Neuronal stem cell (in vitro differentiated cells): ENCODE measurements at regions not wholly inside any gene's neighbourhood (a gene's known extent, or its start where the extent isn't known, plus 50 kb on each side); places are given as distances from the start of the nearest gene placed in this dataset.

Experiments used
- DNase-seq: peaks from one replicate; pipeline ENCODE4 v3.0.0-alpha.2; 2013; ENCODE audit warnings: low spot score
- H2AFZ ChIP-seq: one replicate; pipeline ENCODE4 v1.6.1; 2013; ENCODE audit warnings: mild to moderate bottlenecking, low read length, inconsistent platforms
- H2AK5ac ChIP-seq: 2 replicates; pipeline ENCODE4 v1.6.1; 2013; ENCODE audit warnings: low read depth, mild to moderate bottlenecking, inconsistent platforms, low read length, moderate library complexity, mixed read lengths
- H2BK120ac ChIP-seq: 2 replicates; pipeline ENCODE4 v1.6.1; 2013; ENCODE audit warnings: low read depth, mild to moderate bottlenecking, inconsistent platforms, low read length, moderate library complexity, mixed read lengths
- H2BK12ac ChIP-seq: one replicate; pipeline ENCODE4 v1.6.1; 2013; ENCODE audit warnings: low read length, inconsistent platforms
- H2BK15ac ChIP-seq: 2 replicates; pipeline ENCODE4 v1.6.1; 2013; ENCODE audit warnings: mild to moderate bottlenecking, low read length, inconsistent platforms, mixed read lengths
- H2BK5ac ChIP-seq: one replicate; pipeline ENCODE4 v1.6.1; 2013; ENCODE audit warnings: inconsistent platforms, mild to moderate bottlenecking, low read length, moderate library complexity
- H3K14ac ChIP-seq: one replicate; pipeline ENCODE4 v1.6.1; 2013; ENCODE audit warnings: low read length, inconsistent platforms
- H3K18ac ChIP-seq: 2 replicates; pipeline ENCODE4 v1.6.1; 2013; ENCODE audit warnings: low read length, inconsistent platforms
- H3K23ac ChIP-seq: 2 replicates; pipeline ENCODE4 v1.6.1; 2013; ENCODE audit warnings: low read depth, mild to moderate bottlenecking, mixed read lengths, low read length, inconsistent platforms; ENCODE audit not compliant: poor library complexity
- H3K27ac ChIP-seq: replicated peaks from 3 replicates; pipeline ENCODE4 v1.5.1; 2013; ENCODE audit warnings: low read length, inconsistent platforms
- H3K27me3 ChIP-seq, 3 experiments: 2 replicates each; pipeline ENCODE4 v1.6.1; 2013; ENCODE audit warnings: low read length in 3 of 3, mild to moderate bottlenecking in 2 of 3, inconsistent platforms in 1 of 3, low read depth in 1 of 3, mixed read lengths in 1 of 3, moderate library complexity in 1 of 3; ENCODE audit not compliant: control insufficient read depth in 3 of 3, insufficient read depth in 3 of 3
- H3K36me3 ChIP-seq, 2 donors: replicated peaks in 1 of 2; 2 replicates each; pipeline ENCODE4 v1.6.1; 2013; ENCODE audit warnings: low read length in 2 of 2; ENCODE audit not compliant: control insufficient read depth in 2 of 2, insufficient read depth in 2 of 2
- H3K4ac ChIP-seq: 2 replicates; pipeline ENCODE4 v1.6.1; 2013; ENCODE audit warnings: inconsistent platforms, mild to moderate bottlenecking, low read length, moderate library complexity
- H3K4me1 ChIP-seq, 2 donors: 1 replicate in 1 of 2; 2 replicates in 1 of 2; pipeline ENCODE4 v1.6.1; 2013; ENCODE audit warnings: low read length in 2 of 2, low read depth in 1 of 2; ENCODE audit not compliant: control insufficient read depth in 2 of 2, insufficient read depth in 1 of 2
- H3K4me2 ChIP-seq: one replicate; pipeline ENCODE4 v1.6.1; 2013; ENCODE audit warnings: mild to moderate bottlenecking, low read length, inconsistent platforms; ENCODE audit not compliant: insufficient read depth, poor library complexity, severe bottlenecking
- H3K4me3 ChIP-seq, 2 donors: 2 replicates each; pipeline ENCODE4 v1.5.1; 2013; ENCODE audit warnings: low read length in 2 of 2, mild to moderate bottlenecking in 2 of 2, inconsistent platforms in 1 of 2, moderate library complexity in 1 of 2
- H3K79me1 ChIP-seq: one replicate; pipeline ENCODE4 v1.6.1; 2013; ENCODE audit warnings: low read depth, mild to moderate bottlenecking, inconsistent platforms, low read length, moderate library complexity
- H3K9ac ChIP-seq: one replicate; pipeline ENCODE4 v1.6.1; 2013; ENCODE audit warnings: mild to moderate bottlenecking, low read depth, low read length, inconsistent platforms; ENCODE audit not compliant: poor library complexity
- H3K9me3 ChIP-seq, 2 donors: replicated peaks in 1 of 2; 2 replicates each; pipeline versions ENCODE3 to v1.6.1; 2013; ENCODE audit warnings: low read length in 2 of 2, mild to moderate bottlenecking in 2 of 2, inconsistent platforms in 1 of 2, low read depth in 1 of 2, mixed read lengths in 1 of 2, moderate library complexity in 1 of 2; ENCODE audit not compliant: control insufficient read depth in 2 of 2, insufficient read depth in 1 of 2
- H4K8ac ChIP-seq: one replicate; pipeline ENCODE4 v1.6.1; 2013; ENCODE audit warnings: low read depth, mild to moderate bottlenecking, inconsistent platforms, low read length, moderate library complexity
- H4K91ac ChIP-seq: one replicate; pipeline ENCODE4 v1.6.1; 2013; ENCODE audit warnings: low read length, low read depth, mild to moderate bottlenecking, inconsistent platforms; ENCODE audit not compliant: poor library complexity
- WGBS, 2 donors: extraction: QIAGEN DNeasy Blood & Tissue Kit; methylation state at CpG; one replicate each; pipeline ENCODE4 v1.1.7; 2013; ENCODE audit warnings: missing lambda C conversion rate in 2 of 2, mixed read lengths in 1 of 2; ENCODE audit not compliant: insufficient read length in 2 of 2, insufficient replicate concordance in 1 of 2; ENCODE audit errors: extremely low coverage in 2 of 2; 5-methylcytosine and 5-hydroxymethylcytosine counted together

DNA sequence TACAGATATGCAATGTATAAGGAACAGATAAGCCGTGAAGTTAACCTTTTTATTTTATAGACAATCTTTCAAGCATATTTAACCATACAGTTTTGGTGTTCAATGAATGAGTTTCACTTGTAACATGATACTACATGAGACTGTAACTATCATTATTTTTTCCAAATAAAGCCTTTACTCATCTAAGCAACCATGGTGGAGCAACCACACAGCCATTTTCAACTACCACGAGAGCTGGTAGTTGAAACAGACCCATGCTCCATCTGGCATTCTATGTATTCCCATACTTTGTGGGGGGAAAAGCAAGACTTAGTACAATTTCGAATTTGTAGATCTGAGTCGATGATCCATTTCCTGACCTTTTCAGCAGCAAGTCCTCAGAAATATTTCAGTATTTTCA, 159.3 kb upstream of the RND3 start:
- H3K27ac ChIP-seq, result no peak overlapping the region
- WGBS, 2 donors, result no CpG with 5 or more reads among the region's 4 CpGs
- no peak overlapping the region for H3K4me2 ChIP-seq
- H2BK5ac ChIP-seq, result no peak overlapping the region
- H3K4me3 ChIP-seq, result no peak overlapping the region
- DNase-seq, result no peak
- no peaks in the 10 kb centered on the region for H3K36me3 ChIP-seq
- no peak overlapping the region for H2AK5ac ChIP-seq
- H3K23ac ChIP-seq, result no peak overlapping the region
- no peak overlapping the region for H3K18ac ChIP-seq
- no peak overlapping the region for H2AFZ ChIP-seq
- H3K4ac ChIP-seq, result no peak overlapping the region
- H3K9me3 ChIP-seq, result no peaks in the 10 kb centered on the region
- H2BK15ac ChIP-seq, result no peak overlapping the region
- H4K91ac ChIP-seq, result no peak overlapping the region
- H2BK12ac ChIP-seq, result no peak overlapping the region
- H3K79me1 ChIP-seq, result no peaks in the 10 kb centered on the region
- H2BK120ac ChIP-seq, result no peak overlapping the region
- no peaks in the 10 kb centered on the region for H3K27me3 ChIP-seq
- H4K8ac ChIP-seq, result no peak overlapping the region
- H3K9ac ChIP-seq, result no peak overlapping the region
- H3K4me1 ChIP-seq, result peaks cover 9 to 12% of the 10 kb centered on the region in 2 donors
- no peak overlapping the region for H3K14ac ChIP-seq

DNA sequence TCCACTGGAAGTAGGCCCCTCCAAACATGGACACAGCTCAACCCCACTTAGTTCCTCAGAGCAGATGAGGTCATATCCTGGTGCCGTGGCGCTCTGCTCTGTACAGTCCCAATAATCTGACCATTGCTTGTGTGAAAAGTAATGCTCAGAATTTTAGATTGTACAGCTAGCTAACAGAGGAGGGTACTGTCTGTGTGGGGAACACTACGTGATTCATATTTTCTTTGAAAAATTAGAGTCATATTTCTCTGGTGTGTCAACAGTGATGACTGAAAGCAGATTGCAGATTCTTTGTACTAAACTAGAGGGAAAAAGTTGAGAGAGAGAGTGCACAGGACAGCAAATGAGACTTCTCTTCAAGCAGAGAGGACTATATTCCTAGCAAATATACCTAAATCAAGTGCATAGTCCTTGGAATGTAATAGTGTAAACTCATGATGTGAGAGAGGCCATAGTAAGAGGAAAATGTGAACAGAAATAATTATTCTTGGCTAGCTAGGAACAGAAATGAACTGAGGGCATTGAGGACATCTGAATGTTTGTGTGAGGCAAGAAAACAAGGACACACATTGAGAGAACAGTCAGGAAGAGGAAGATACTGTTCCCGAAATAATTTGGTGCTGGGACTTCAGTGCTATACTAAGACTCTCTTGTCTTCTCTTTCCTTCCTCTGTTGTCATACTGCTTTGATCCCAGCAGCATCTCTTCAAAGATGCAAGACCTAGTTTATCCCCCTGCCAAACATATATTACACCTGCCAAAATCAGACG, 157.0 kb upstream of the RND3 start:
- Histone ChIP-seq H3K79me1 (no peaks in the 10 kb centered on the region), H3K27ac (no peak overlapping the region), H3K4me3 (no peak overlapping the region), H3K18ac (no peak overlapping the region), H2AFZ (peak overlapping the region; percentile 10), H3K23ac (no peak overlapping the region), H3K4me1 (peaks cover 9 to 16% of the 10 kb centered on the region in 2 donors), H2BK15ac (no peak overlapping the region), H2BK5ac (no peak overlapping the region), H2BK12ac (no peak overlapping the region), H3K36me3 (no peaks in the 10 kb centered on the region), H3K4ac (no peak overlapping the region), H2AK5ac (no peak overlapping the region), H4K8ac (no peak overlapping the region), H3K27me3 (no peaks in the 10 kb centered on the region), H2BK120ac (no peak overlapping the region), H4K91ac (no peak overlapping the region), H3K4me2 (no peak overlapping the region), H3K9me3 (no peaks in the 10 kb centered on the region), H3K14ac (no peak overlapping the region), H3K9ac (no peak overlapping the region)
- no peak for DNase-seq
- no CpG with 5 or more reads among the region's 5 CpGs for WGBS, 2 donors

GRCh38 chr2:150643114-150643725, 155.8 kb upstream of the RND3 start:
- Histone ChIP-seq H3K23ac (no peak overlapping the region), H2AK5ac (no peak overlapping the region), H3K27ac (no peak overlapping the region), H3K14ac (no peak overlapping the region), H3K4ac (no peak overlapping the region), H2BK5ac (no peak overlapping the region), H2BK120ac (no peak overlapping the region), H3K27me3 (no peaks in the 10 kb centered on the region), H3K18ac (no peak overlapping the region), H2BK12ac (no peak overlapping the region), H2BK15ac (no peak overlapping the region), H4K8ac (no peak overlapping the region), H3K9me3 (no peaks in the 10 kb centered on the region), H3K9ac (no peak overlapping the region), H3K4me3 (no peak overlapping the region), H3K4me1 (peaks cover 9 to 16% of the 10 kb centered on the region in 2 donors), H3K79me1 (no peaks in the 10 kb centered on the region), H2AFZ (no peak overlapping the region), H4K91ac (no peak overlapping the region), H3K4me2 (no peak overlapping the region), H3K36me3 (no peaks in the 10 kb centered on the region)
- no peak for DNase-seq
- WGBS, 2 donors, result no CpG with 5 or more reads among the region's 10 CpGs

GRCh38 chr2:150640039-150640438, 152.6 kb upstream of the RND3 start:
- H3K14ac ChIP-seq, result no peak overlapping the region
- H3K23ac ChIP-seq, result no peak overlapping the region
- no peak overlapping the region for H3K4me2 ChIP-seq
- no peak overlapping the region for H2BK120ac ChIP-seq
- H3K9me3 ChIP-seq, result no peaks in the 10 kb centered on the region
- no peaks in the 10 kb centered on the region for H3K27me3 ChIP-seq
- peaks cover 0 to 4% of the 10 kb centered on the region in 2 donors for H3K4me1 ChIP-seq
- H4K8ac ChIP-seq, result no peak overlapping the region
- no peak overlapping the region for H3K4ac ChIP-seq
- H2AK5ac ChIP-seq, result no peak overlapping the region
- no peak for DNase-seq
- no peak overlapping the region for H3K27ac ChIP-seq
- no peak overlapping the region for H2BK12ac ChIP-seq
- no peak overlapping the region for H4K91ac ChIP-seq
- no peak overlapping the region for H3K9ac ChIP-seq
- WGBS, 2 donors, result no CpG with 5 or more reads among the region's 4 CpGs
- peak overlapping the region; percentile 61 for H2AFZ ChIP-seq
- H3K36me3 ChIP-seq, result no peaks in the 10 kb centered on the region
- H2BK5ac ChIP-seq, result no peak overlapping the region
- H3K4me3 ChIP-seq, result no peak overlapping the region
- H3K18ac ChIP-seq, result no peak overlapping the region
- H2BK15ac ChIP-seq, result no peak overlapping the region
- H3K79me1 ChIP-seq, result no peaks in the 10 kb centered on the region
